GM21717 (cell line): ENCODE measurements at regions not wholly inside any gene's neighbourhood (a gene's known extent, or its start where the extent isn't known, plus 50 kb on each side); places are given as distances from the start of the nearest gene placed in this dataset.
A peak's percentile ranks its signal among the peaks of the same experiment; 100 is the strongest.
"Not testable (repeated sequence)": the region's sequence is repeated elsewhere in the genome, so short reads cannot be mapped to it uniquely, and the experiment has no call there.

ENCODE experiments used
- ATAC-seq: cut with Tn5 transposase; IDR thresholded peaks from one replicate; pipeline ENCODE4 v1.9.1; 2021; ENCODE audit warnings: mild to moderate bottlenecking, moderate library complexity; ENCODE audit not compliant: unreplicated experiment

GRCh38 chr1:209132736-209133467, 450.6 kb upstream of the CAMK1G start:
- no peak for ATAC-seq

DNA sequence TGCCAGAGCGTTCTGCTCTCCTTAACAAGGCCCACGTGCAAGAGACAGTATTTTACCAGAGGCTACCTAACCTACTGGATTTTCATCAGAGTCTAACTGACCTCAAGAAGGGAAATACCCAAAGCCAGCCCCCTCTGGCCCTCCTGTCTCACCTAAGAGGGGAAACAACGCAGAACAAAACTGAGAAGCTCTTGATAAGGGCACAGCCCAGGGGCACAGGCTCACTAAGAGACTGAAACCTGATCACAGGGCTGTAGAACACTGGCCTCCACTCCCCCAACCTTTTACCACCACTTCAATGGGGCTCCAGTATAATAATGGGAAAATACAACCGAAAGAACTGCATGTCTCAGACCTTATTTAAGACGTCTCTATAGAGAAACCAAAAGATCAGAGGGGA, 449.5 kb upstream of the CAMK1G start:
- peak; percentile 98 for ATAC-seq

DNA sequence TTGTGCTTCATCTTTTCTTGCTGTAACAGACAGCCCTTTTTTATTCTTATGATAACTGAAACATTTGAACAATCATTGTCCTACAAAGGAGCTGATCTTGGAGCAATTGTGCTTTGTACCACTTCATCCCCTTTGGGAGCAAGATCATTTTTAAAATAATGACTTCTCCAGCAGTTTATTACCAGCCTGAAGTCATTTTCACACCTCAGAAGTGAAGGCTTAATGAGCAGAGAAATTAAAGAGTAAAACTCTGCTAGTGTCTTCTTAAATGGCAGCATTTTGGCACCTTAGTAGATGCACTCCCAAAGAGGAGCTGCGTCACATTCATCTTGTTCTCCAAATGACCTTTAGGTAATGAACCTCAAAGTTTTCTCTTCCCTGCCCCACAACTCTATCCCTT, 439.6 kb upstream of the CAMK1G start:
- no peak for ATAC-seq

- no peak for ATAC-seq
These were observed 433.4 kb upstream of the CAMK1G start for GRCh38 chr1:209150114-209150513.

DNA sequence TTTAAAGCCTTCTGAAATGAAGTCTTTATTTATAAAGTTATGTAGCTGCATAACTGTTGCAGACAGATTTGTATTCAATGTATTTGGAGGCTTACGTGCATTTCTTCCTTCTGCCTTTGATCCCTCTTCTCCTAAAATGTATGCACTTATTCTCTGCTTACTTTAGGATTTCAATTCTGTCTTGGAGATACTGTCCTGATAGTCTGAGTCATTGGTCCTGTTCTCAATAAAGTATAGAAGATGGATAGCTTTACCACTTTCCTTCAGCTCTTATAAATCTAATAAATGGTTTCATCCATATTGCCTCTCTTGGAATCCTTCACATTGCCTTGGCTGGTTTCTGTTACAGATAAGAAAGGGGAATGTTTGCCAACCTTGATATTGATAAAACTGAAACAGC, 430.1 kb upstream of the CAMK1G start:
- no peak for ATAC-seq

DNA sequence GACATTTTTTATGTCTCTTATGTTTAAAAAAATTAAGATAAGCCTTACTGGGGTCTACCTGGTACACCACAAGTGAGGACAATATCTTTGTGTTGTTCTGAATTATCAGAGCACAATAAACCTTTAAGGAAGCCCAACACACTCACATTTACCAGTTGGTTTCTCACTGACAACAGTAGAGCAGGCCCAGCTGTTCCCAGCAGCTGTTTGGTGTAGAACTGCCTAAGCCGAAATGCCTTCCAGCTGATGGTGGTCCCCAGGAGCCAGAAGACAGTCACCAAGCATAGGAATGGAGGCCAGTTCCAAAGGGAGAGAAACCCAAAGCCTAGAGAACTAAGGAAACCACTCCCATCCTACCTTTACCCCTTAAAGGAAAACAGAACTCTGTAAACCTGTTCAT, 428.6 kb upstream of the CAMK1G start:
- no peak for ATAC-seq

- no peak for ATAC-seq
These were observed 428.0 kb upstream of the CAMK1G start for GRCh38 chr1:209155546-209155945.

DNA sequence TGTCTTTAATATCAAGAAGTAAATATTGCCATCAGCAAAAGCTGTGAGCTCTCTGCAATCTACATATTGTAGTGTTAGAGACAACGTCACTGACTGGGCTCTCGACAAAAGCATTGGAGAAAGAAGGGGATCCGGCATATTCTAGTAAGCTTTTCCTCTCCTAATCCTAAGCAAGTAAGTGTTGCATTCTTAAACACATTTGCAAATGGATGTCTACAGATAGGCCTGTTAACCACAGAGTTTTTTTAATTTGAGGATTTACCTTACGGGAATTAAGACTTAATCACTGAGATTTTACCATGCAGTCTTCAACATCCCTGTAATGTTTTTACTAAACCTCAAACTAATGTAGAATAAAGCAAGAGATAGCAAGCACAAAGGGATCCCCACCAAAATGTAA, 426.5 kb upstream of the CAMK1G start:
- ATAC-seq, result no peak

GRCh38 chr1:209157546-209158249, 425.8 kb upstream of the CAMK1G start:
- ATAC-seq, result no peak

GRCh38 chr1:209158851-209159250, 424.7 kb upstream of the CAMK1G start:
- no peak for ATAC-seq

DNA sequence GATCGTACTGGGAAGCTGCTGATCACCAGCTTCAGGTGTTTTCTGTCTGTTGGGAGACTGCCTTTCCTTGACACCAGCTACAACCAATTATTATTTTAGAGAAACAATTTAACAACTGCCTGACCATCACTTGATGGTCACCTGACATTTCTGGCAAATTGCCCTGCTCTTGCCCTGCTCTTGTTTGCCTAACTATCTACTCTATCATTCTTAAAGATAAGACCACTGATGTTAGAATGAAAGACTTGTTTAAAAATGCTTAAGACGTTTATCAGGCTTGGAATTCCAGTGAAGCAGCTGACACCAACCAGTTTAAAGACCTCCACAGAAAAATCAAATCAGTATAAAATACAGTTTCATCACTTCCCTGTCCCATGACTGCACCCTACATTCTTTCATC, 423.3 kb upstream of the CAMK1G start:
- no peak for ATAC-seq

DNA sequence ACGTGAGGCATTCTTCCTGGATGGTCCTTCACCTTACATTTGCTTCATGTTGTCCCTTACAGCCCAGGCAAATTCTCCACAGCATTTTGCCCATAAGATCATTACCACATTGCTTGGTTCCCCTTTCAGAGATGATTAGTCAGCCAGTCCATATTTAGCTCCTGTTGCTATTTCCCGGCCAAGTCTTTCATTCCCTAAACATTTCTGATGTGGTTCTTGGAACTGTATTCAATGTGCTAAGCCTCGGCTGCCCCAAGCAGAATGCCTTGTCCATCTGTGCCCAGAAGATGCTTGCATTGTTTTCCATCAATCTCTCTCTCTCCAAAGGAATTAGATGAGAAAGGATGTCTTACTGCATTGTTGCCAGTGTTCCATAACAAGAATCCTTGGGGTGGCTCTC, 420.9 kb upstream of the CAMK1G start:
- ATAC-seq, result no peak

GRCh38 chr1:209168204-209168603, 415.3 kb upstream of the CAMK1G start:
- ATAC-seq, result no peak

GRCh38 chr1:209171151-209171550, 412.4 kb upstream of the CAMK1G start:
- no peak for ATAC-seq

GRCh38 chr1:209172286-209172685, 411.2 kb upstream of the CAMK1G start:
- ATAC-seq, result no peak

GRCh38 chr1:209172792-209173542, 410.5 kb upstream of the CAMK1G start:
- not testable (repeated sequence) for ATAC-seq

- not testable (repeated sequence) for ATAC-seq
These were observed 409.7 kb upstream of the CAMK1G start for GRCh38 chr1:209173796-209174195.

- ATAC-seq, result no peak
These were observed 406.6 kb upstream of the CAMK1G start for GRCh38 chr1:209176866-209177430.

DNA sequence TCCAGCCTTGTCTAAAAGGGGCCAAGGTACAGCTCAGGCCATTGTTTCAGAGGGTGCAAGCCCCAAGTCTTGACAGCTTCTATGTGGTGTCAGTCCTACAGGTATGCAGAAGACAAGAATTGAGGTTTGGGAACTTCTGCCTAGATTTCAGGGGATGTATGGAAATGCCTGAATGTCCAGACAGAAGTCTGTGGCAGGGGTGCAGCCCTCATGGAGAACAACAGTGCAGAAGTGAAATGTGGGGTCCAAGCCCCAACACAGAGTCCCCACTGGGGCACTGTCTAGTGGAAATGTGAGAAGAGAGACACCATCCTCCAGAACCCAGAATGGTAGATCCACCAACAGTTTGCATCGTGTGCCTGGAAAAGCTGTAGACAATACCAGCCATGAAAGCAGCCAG, 400.3 kb upstream of the CAMK1G start:
- no peak for ATAC-seq

GRCh38 chr1:209187589-209187988, 395.9 kb upstream of the CAMK1G start:
- ATAC-seq, result no peak

- peak; percentile 97 for ATAC-seq
These were observed 392.8 kb upstream of the CAMK1G start for GRCh38 chr1:209190591-209191261.
